ENCODE measurements at regions not wholly inside any gene's neighbourhood (a gene's known extent, or its start where the extent isn't known, plus 50 kb on each side); places are given as distances from the start of the nearest gene placed in this dataset.
"Not testable (repeated sequence)": the region's sequence is repeated elsewhere in the genome, so short reads cannot be mapped to it uniquely, and the experiment has no call there.

- DNase-seq (ENCODE audit: low read depth), result not testable (repeated sequence)
These were observed 318.4 kb downstream of the PPP1R3A start for GRCh38 chr7:113600428-113600827.

GRCh38 chr7:113593455-113593854 is 325.4 kb downstream of the PPP1R3A start:
- not testable (repeated sequence) for DNase-seq (ENCODE audit: low read depth)

DNA sequence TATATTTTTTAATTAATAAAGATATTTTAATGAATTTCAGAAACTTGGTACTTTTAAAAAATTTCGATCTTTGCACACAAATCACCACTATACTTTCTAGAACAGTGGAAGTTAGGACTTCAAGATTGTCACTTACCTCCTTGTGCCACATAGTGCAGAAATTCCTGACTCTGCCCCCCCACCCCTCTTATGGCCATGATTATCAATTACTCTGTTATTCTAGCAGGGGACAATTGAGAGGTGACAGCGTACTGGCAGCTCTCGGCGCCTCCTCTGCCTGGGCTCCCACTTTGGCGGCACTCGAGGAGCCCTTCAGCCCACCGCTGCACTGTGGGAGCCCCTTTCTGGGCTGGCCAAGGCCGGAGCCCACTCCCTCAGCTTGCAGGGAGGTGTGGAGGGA is 325.9 kb downstream of the PPP1R3A start:
- not testable (repeated sequence) for DNase-seq (ENCODE audit: low read depth)

DNA sequence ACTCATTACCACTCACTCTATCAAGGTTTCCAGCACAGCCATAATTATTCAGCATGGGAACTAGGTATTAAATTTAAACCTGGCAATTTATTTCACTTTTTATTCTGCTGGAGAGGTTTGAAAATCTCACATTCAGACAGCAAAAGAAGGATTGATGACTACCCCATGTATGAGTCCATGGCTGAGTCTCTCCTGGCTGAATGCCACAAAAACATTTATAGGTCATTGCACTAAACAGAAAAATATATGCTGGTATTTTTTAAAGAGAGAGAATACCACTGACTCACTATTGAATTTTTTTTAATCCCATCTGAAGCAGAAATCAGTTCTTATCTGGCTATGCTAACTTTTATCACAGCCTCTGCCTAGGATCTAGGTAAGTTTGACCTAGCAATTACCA is 336.3 kb downstream of the PPP1R3A start:
- no peak for DNase-seq (ENCODE audit: low read depth)

GRCh38 chr7:113563257-113563656 is 355.6 kb downstream of the PPP1R3A start:
- DNase-seq (ENCODE audit: low read depth), result not testable (repeated sequence)

DNA sequence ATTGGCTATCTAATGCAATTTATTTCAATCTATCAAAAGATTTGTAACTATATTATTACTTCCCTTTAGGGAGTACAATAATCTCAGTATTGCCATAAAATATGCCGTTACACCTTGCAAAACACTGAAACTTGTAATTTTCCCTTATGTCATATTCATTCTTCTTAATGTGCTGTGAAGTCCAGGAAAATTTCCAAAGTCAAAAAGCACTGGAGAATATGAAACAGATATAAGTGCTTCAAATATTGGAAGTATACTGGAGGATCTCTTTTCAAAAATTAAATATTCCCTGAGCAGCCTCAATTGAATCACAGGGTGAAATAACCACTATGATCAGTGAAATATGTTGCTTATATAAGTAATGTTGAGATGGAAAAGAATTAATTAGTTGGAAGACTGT is 356.0 kb downstream of the PPP1R3A start:
- no peak for DNase-seq (ENCODE audit: low read depth)

DNA sequence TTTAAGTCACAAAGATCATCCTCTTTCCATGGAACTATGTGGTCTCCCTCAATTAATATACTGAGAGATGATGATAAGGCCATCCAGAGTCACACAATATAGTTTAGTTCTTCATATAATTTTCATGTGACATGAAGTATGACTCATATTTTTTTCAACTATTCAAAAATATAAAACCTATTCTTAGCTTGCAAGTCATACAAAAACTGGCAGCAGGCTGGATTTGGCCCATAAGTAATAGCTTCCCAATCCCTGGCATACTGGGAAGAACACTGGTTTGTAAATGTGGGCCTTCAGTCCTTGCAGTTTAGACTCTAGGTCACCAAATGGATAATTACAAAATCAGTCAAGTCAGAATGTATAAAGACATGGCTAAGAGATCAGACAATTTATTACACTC is 356.6 kb downstream of the PPP1R3A start:
- DNase-seq (ENCODE audit: low read depth), result no peak

GRCh38 chr7:113561446-113561845 is 357.4 kb downstream of the PPP1R3A start:
- no peak for DNase-seq (ENCODE audit: low read depth)

- DNase-seq (ENCODE audit: low read depth), result no peak
These were observed 367.8 kb downstream of the PPP1R3A start for GRCh38 chr7:113550966-113551365.

GRCh38 chr7:113548561-113548960 is 370.2 kb downstream of the PPP1R3A start:
- DNase-seq (ENCODE audit: low read depth), result no peak

DNA sequence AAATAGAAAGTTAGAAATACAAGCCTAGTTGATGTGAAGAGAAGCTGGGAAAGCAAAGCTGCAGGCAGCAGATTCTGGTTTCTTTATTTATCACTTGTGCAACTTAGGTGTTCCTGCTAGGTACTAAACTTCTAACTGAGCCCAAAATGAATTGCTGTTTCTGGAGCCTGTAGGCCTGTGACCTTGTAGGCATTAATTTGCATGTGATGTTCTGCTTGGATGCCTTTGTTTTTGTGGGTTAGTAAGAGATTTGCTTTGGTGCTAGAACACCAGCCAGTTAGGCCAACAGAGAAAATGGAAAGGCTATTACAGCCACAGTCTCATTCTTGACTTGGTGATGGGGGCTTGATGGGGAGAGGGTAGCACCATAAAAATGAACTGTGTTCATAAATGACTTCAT is 370.7 kb downstream of the PPP1R3A start:
- DNase-seq (ENCODE audit: low read depth), result no peak

- peak; percentile 13 for DNase-seq (ENCODE audit: low read depth)
These were observed 397.3 kb downstream of the PPP1R3A start for GRCh38 chr7:113521468-113521867.

GRCh38 chr7:113519472-113519871 is 399.3 kb downstream of the PPP1R3A start:
- DNase-seq (ENCODE audit: low read depth), result peak; percentile 0

DNA sequence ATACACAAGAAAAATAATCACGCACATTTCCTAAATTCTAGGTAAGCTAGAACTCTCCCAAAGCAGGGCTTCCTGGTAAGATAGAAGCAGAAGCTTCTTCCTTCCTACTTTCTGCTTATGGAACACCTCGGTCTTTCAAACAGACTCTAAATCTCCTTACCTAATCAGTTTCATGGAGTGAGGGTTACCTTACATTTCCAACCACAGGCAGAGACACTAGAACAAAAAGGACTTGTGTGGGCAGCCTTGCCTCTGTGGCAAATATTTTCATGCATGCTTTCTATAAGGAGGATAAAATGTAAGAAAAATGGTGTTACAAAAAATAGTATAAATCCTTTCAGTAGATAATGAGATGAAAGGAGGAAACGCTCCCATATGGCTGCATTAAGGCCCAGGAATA is 386.3 kb upstream of the SMIM30 start:
- DNase-seq (ENCODE audit: low read depth), result no peak

- no peak for DNase-seq (ENCODE audit: low read depth)
These were observed 385.8 kb upstream of the SMIM30 start for GRCh38 chr7:113504142-113504541.

DNA sequence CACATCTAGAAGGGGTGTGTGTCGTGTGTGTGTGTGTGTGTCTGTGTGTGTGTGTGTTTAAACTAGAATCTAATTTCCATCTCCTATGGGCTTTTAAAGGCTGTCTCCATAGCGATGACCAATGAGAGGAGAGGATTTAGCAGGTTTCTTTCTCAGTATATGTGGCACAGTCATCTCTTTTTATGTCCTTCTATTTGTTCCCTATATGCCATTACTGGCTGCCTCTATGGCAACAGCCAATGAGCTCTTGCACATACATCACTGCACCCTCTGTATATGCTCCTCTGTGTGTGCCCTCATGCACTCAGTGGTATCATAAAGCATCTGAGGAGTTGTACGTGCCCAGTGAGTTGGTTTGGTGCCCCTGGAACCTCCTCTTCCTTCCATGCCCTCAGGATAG is 378.2 kb upstream of the SMIM30 start:
- DNase-seq (ENCODE audit: low read depth), result not testable (repeated sequence)

GRCh38 chr7:113494797-113495566 is 376.6 kb upstream of the SMIM30 start:
- DNase-seq (ENCODE audit: low read depth), result not testable (repeated sequence)

DNA sequence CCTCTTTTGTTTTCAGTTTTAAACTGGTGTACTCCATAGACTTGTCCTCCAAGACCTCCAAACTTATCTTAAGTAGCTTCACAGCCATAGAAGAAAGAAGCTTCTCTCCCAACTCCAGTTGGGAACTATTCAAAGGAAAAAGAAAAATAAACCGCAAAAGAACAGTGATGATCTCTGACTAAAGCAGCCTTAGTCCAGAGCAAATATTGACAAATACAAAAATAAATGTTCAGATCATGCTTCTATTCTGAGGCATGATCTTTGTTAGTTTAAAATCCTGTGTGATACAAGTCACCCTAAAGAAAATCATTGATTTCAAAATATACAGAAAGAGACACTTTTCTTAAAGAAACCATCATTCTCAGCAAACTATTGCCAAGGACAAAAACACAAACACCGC is 373.0 kb upstream of the SMIM30 start:
- DNase-seq (ENCODE audit: low read depth), result no peak

- DNase-seq (ENCODE audit: low read depth), result no peak
These were observed 369.8 kb upstream of the SMIM30 start for GRCh38 chr7:113487925-113488731.

DNA sequence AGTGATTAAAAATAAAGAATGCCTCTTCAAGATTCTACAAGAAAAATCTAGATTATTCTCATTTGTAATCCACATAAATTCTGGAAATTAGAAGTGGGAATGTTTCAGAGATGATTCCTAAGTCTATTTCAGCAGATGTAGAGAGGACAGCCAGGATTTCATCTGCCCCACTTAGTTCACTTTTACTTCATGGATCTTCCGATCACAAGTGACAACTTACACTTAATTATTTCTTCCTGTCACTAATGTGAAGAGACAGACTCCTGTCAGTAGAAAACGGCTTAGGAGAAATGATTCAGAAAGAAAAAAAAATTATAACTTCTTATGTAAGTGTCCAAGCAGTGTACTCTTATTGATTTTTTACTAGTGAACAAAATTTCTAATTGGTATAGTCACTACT is 368.2 kb upstream of the SMIM30 start:
- DNase-seq (ENCODE audit: low read depth), result no peak

- no peak for DNase-seq (ENCODE audit: low read depth)
These were observed 365.3 kb upstream of the SMIM30 start for GRCh38 chr7:113483657-113484056.

GRCh38 chr7:113480537-113480936 is 362.2 kb upstream of the SMIM30 start:
- no peak for DNase-seq (ENCODE audit: low read depth)
